GM23338 (cell line): ENCODE measurements at regions not wholly inside any gene's neighbourhood (a gene's known extent, or its start where the extent isn't known, plus 50 kb on each side); places are given as distances from the start of the nearest gene placed in this dataset.

Experiments
- CREB1 ChIP-seq: fragments of 250-450 bp; sonication (Bioruptor Pico); IDR thresholded peaks from 2 replicates; pipeline ENCODE4 v1.5.0; 2020; ENCODE audit warnings: low read depth, mild to moderate bottlenecking, moderate library complexity
- CTCF ChIP-seq, 2 experiments: fragments of 200-600 bp in 1 of 2; sonication (generic) in 1 of 2; conservative IDR thresholded peaks; 2 replicates each; pipeline versions ENCODE4 v1.5.1 to v1.6.1; 2016 to 2017; ENCODE audit warnings: antibody characterized with exemption in 2 of 2, low read depth in 2 of 2, mild to moderate bottlenecking in 2 of 2, moderate library complexity in 1 of 2
- ETS1 ChIP-seq: IDR thresholded peaks from 2 replicates; pipeline ENCODE4 v1.6.1; 2016; ENCODE audit warnings: antibody characterized with exemption
- EZH2 ChIP-seq: fragments of 200-600 bp; sonication (generic); IDR thresholded peaks from one replicate; pipeline ENCODE4 v1.8.0; 2017; ENCODE audit warnings: antibody characterized with exemption, mild to moderate bottlenecking, low read depth; ENCODE audit not compliant: unreplicated experiment
- EZH2phosphoT487 ChIP-seq: fragments of 200-600 bp; sonication (generic); IDR thresholded peaks from one replicate; pipeline ENCODE4 v1.8.1; 2018; ENCODE audit warnings: antibody characterized with exemption; ENCODE audit not compliant: unreplicated experiment
- JUNB ChIP-seq: IDR thresholded peaks from one replicate; pipeline ENCODE4 v1.6.1; 2016; ENCODE audit warnings: antibody characterized with exemption; ENCODE audit not compliant: unreplicated experiment
- NANOG ChIP-seq: IDR thresholded peaks from 2 replicates; pipeline ENCODE4 v1.6.1; 2016; ENCODE audit warnings: antibody characterized with exemption, borderline replicate concordance
- POLR2AphosphoS5 ChIP-seq: IDR thresholded peaks from 2 replicates; pipeline ENCODE4 v1.6.1; 2016; ENCODE audit warnings: antibody characterized with exemption, low read depth
- REST ChIP-seq: IDR thresholded peaks from one replicate; pipeline ENCODE4 v1.6.1; 2018; ENCODE audit warnings: antibody characterized with exemption; ENCODE audit not compliant: unreplicated experiment
- STAT1 ChIP-seq: IDR thresholded peaks from one replicate; pipeline ENCODE4 v1.6.1; 2016; ENCODE audit warnings: antibody characterized with exemption; ENCODE audit not compliant: unreplicated experiment
- ZNF331 ChIP-seq: fragments of 250-450 bp; sonication (Bioruptor Pico); IDR thresholded peaks from 2 replicates; pipeline ENCODE4 v1.5.0; 2020; ENCODE audit warnings: low read depth, mild to moderate bottlenecking, moderate library complexity
- ZNF462 ChIP-seq: fragments of 250-450 bp; sonication (Bioruptor Pico); IDR thresholded peaks from 2 replicates; pipeline ENCODE4 v1.5.0; 2020; ENCODE audit warnings: mild to moderate bottlenecking, moderate library complexity

GRCh38 chr11:130613396-130613795, 165.0 kb downstream of the ADAMTS15 start:
- TF ChIP-seq CTCF (conservative IDR thresholded peaks at IDR 0.05; ENCODE audit: low read depth in 2 of 2) (no peak), REST (no peak), EZH2phosphoT487 (no peak), POLR2AphosphoS5 (no peak), EZH2 (no peak), ZNF331 (CRISPR knock-in tag) (no peak), CREB1 (CRISPR knock-in tag) (no peak), STAT1 (no peak), ZNF462 (CRISPR knock-in tag) (no peak), NANOG (no peak), JUNB (no peak), ETS1 (no peak)
